ENCODE measurements at regions not wholly inside any gene's neighbourhood (a gene's known extent, or its start where the extent isn't known, plus 50 kb on each side); places are given as distances from the start of the nearest gene placed in this dataset.

DNA sequence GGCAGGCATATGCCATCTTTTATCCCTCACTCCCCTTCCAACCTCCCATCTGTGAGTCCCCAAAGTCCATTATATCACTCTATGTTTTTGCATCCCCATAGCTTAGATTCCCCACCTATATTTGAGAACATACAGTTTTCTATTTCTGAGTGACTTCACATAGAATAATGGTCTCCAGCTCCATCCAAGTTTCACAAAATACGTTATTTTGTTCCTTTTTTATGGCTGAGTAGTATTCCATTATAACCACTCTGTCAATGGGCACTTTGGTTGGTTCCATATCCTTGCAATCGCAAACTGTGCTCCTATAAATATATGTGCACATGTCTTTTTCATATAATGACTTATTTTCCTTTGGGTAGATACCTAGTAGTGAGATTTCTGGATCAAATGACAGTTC is 178.6 kb downstream of the GAS1 start:
- Histone ChIP-seq H3K9ac (ENCODE audit: low read length) (no peak overlapping the region), H2AFZ (ENCODE audit: low read length) (no peak overlapping the region), H3K4me1 (ENCODE audit: insufficient read depth, low read length, severe bottlenecking) (no peaks in the 10 kb centered on the region), H3K27me3 (ENCODE audit: insufficient read depth, low read length) (no peaks in the 10 kb centered on the region), H3K9me2 (ENCODE audit: low read depth, low read length) (no peaks in the 10 kb centered on the region), H3F3A (ENCODE audit: insufficient read depth, low read length) (no peaks in the 10 kb centered on the region), H3K4me2 (ENCODE audit: low read length) (no peak overlapping the region), H3K27ac (ENCODE audit: low read depth, low read length, poor library complexity, severe bottlenecking) (no peak overlapping the region), H3K9me3 (ENCODE audit: low read length) (no peaks in the 10 kb centered on the region), H3K36me3 (ENCODE audit: insufficient read depth, low read length) (no peaks in the 10 kb centered on the region), H3K4me3 (ENCODE audit: low read depth, low read length, poor library complexity, severe bottlenecking) (no peak overlapping the region), H4K20me1 (ENCODE audit: insufficient read depth, low read length) (no peaks in the 10 kb centered on the region), H3K79me2 (ENCODE audit: insufficient read depth, low read length) (no peaks in the 10 kb centered on the region)
- TF ChIP-seq, protein P1, sequence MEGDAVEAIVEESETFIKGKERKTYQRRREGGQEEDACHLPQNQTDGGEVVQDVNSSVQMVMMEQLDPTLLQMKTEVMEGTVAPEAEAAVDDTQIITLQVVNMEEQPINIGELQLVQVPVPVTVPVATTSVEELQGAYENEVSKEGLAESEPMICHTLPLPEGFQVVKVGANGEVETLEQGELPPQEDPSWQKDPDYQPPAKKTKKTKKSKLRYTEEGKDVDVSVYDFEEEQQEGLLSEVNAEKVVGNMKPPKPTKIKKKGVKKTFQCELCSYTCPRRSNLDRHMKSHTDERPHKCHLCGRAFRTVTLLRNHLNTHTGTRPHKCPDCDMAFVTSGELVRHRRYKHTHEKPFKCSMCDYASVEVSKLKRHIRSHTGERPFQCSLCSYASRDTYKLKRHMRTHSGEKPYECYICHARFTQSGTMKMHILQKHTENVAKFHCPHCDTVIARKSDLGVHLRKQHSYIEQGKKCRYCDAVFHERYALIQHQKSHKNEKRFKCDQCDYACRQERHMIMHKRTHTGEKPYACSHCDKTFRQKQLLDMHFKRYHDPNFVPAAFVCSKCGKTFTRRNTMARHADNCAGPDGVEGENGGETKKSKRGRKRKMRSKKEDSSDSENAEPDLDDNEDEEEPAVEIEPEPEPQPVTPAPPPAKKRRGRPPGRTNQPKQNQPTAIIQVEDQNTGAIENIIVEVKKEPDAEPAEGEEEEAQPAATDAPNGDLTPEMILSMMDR (IDR thresholded peaks at IDR 0.05; ENCODE audit: low read length): no peak
- no peak for TF ChIP-seq EZH2 (IDR thresholded peaks at IDR 0.05; ENCODE audit: borderline replicate concordance, low read length)

DNA sequence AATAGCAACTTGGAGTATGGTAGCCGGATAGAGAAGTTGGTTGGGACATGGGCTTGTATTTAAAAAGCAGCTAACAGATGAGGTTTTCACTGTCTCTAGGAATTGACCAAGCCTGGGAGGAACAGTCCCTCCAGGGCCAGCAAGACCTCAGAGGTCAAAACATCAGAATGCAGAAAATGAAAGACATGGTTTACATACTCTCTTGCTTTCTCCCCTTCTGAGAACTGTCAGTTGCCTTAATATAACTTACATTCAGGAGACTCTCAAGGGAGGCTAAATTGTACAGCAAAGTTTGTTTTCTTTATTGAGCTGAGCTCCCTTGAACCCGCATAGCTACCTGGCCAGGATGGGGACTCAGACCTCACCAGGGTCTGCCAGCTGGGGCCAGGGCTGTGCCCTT is 179.3 kb downstream of the GAS1 start:
- Histone ChIP-seq H3F3A (ENCODE audit: insufficient read depth, low read length) (no peaks in the 10 kb centered on the region), H2AFZ (ENCODE audit: low read length) (no peak overlapping the region), H3K36me3 (ENCODE audit: insufficient read depth, low read length) (no peaks in the 10 kb centered on the region), H3K9me2 (ENCODE audit: low read depth, low read length) (no peaks in the 10 kb centered on the region), H3K4me3 (ENCODE audit: low read depth, low read length, poor library complexity, severe bottlenecking) (no peak overlapping the region), H3K9ac (ENCODE audit: low read length) (no peak overlapping the region), H3K4me2 (ENCODE audit: low read length) (no peak overlapping the region), H3K9me3 (ENCODE audit: low read length) (no peaks in the 10 kb centered on the region), H3K4me1 (ENCODE audit: insufficient read depth, low read length, severe bottlenecking) (no peaks in the 10 kb centered on the region), H3K27ac (ENCODE audit: low read depth, low read length, poor library complexity, severe bottlenecking) (no peak overlapping the region), H4K20me1 (ENCODE audit: insufficient read depth, low read length) (no peaks in the 10 kb centered on the region), H3K27me3 (ENCODE audit: insufficient read depth, low read length) (no peaks in the 10 kb centered on the region), H3K79me2 (ENCODE audit: insufficient read depth, low read length) (no peaks in the 10 kb centered on the region)
- TF ChIP-seq, protein P1 (IDR thresholded peaks at IDR 0.05; ENCODE audit: low read length): no peak
- no peak for TF ChIP-seq EZH2 (IDR thresholded peaks at IDR 0.05; ENCODE audit: borderline replicate concordance, low read length)

- TF ChIP-seq, protein P1 (IDR thresholded peaks at IDR 0.05; ENCODE audit: low read length): no peak
- no peak for TF ChIP-seq EZH2 (IDR thresholded peaks at IDR 0.05; ENCODE audit: borderline replicate concordance, low read length)
- no peak overlapping the region for H3K27ac ChIP-seq (ENCODE audit: low read depth, low read length, poor library complexity, severe bottlenecking)
- H3K4me3 ChIP-seq (ENCODE audit: low read depth, low read length, poor library complexity, severe bottlenecking): no peak overlapping the region
- no peak overlapping the region for H2AFZ ChIP-seq (ENCODE audit: low read length)
- H3K36me3 ChIP-seq (ENCODE audit: insufficient read depth, low read length): no peaks in the 10 kb centered on the region
- no peaks in the 10 kb centered on the region for H3K79me2 ChIP-seq (ENCODE audit: insufficient read depth, low read length)
- no peaks in the 10 kb centered on the region for H4K20me1 ChIP-seq (ENCODE audit: insufficient read depth, low read length)
- no peaks in the 10 kb centered on the region for H3K9me2 ChIP-seq (ENCODE audit: low read depth, low read length)
- H3K9me3 ChIP-seq (ENCODE audit: low read length): no peaks in the 10 kb centered on the region
- H3F3A ChIP-seq (ENCODE audit: insufficient read depth, low read length): no peaks in the 10 kb centered on the region
- no peak overlapping the region for H3K9ac ChIP-seq (ENCODE audit: low read length)
- H3K27me3 ChIP-seq (ENCODE audit: insufficient read depth, low read length): no peaks in the 10 kb centered on the region
- H3K4me2 ChIP-seq (ENCODE audit: low read length): no peak overlapping the region
- H3K4me1 ChIP-seq (ENCODE audit: insufficient read depth, low read length, severe bottlenecking): no peaks in the 10 kb centered on the region
These were observed 179.9 kb downstream of the GAS1 start for GRCh38 chr9:86767373-86767772.

All from OCI-LY1 (cell line).